Mucosa of rectum (tissue), 2 donors: ENCODE measurements at regions not wholly inside any gene's neighbourhood (a gene's known extent, or its start where the extent isn't known, plus 50 kb on each side); places are given as distances from the start of the nearest gene placed in this dataset.

Experiments
- H3K27ac ChIP-seq, 2 donors: one replicate each; pipeline ENCODE4 v1.7.0; 2013; ENCODE audit warnings: inconsistent platforms in 2 of 2, low read depth in 2 of 2, low read length in 2 of 2
- H3K27me3 ChIP-seq, 2 donors: one replicate each; pipeline ENCODE4 v1.7.0; 2013; ENCODE audit warnings: low read length in 2 of 2; ENCODE audit not compliant: control insufficient read depth in 2 of 2, insufficient read depth in 2 of 2
- H3K36me3 ChIP-seq, 2 donors: one replicate each; pipeline ENCODE4 v1.7.0; 2013; ENCODE audit warnings: low read length in 2 of 2; ENCODE audit not compliant: control insufficient read depth in 2 of 2, insufficient read depth in 2 of 2
- H3K4me1 ChIP-seq, 2 donors: one replicate each; pipeline ENCODE4 v1.7.0; 2013; ENCODE audit warnings: low read length in 2 of 2, mild to moderate bottlenecking in 1 of 2; ENCODE audit not compliant: control insufficient read depth in 2 of 2, insufficient read depth in 2 of 2
- H3K4me3 ChIP-seq, 2 donors: one replicate each; pipeline ENCODE4 v1.7.0; 2013; ENCODE audit warnings: low read length in 2 of 2
- H3K9ac ChIP-seq, 2 donors: one replicate each; pipeline ENCODE4 v1.7.0; 2013; ENCODE audit warnings: low read length in 2 of 2, low read depth in 1 of 2, mild to moderate bottlenecking in 1 of 2
- H3K9me3 ChIP-seq, 2 donors: one replicate each; pipeline ENCODE4 v1.7.0; 2013; ENCODE audit warnings: low read length in 2 of 2; ENCODE audit not compliant: control insufficient read depth in 2 of 2
- donor health status: healthy.
- donor health status: Normal muscosa, but diverticular disease.

DNA sequence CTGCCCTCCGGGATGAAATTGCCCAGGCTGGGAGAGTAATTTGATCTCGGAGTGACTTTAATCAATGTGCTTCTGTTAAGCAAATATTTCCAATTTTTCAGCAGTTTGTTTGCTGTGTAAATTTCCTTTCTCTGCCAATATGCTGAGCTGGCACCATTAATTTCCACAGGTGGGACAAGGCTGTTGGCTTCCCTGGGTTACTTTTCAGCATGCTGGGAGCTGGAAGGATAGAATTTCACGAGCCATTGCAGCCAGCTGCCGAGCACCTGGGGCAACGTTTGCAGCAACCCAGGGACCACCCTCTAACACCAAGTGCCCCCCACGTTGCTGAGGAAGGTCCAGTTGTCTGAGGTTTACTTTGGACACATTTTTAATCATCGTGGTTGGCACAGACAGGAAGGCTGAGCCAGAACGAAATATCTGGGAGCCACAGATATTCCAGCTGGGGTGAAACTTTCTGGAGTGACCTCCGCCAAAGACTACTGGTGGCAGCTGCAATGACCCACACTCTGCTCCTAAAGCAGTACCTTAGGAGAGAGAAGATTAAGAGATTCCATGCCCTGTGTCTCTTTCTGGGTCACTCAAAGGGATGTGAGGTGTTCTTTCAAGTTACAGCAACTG lies 293.3 kb upstream of the RGMA start:
- no peak overlapping the region for H3K4me3 ChIP-seq
- no peaks in the 10 kb centered on the region for H3K9me3 ChIP-seq
- no peaks in the 10 kb centered on the region for H3K36me3 ChIP-seq
- H3K9ac ChIP-seq: no peak overlapping the region
- no peaks in the 10 kb centered on the region for H3K27me3 ChIP-seq
- no peak overlapping the region for H3K27ac ChIP-seq
- H3K4me1 ChIP-seq: no peaks in the 10 kb centered on the region

DNA sequence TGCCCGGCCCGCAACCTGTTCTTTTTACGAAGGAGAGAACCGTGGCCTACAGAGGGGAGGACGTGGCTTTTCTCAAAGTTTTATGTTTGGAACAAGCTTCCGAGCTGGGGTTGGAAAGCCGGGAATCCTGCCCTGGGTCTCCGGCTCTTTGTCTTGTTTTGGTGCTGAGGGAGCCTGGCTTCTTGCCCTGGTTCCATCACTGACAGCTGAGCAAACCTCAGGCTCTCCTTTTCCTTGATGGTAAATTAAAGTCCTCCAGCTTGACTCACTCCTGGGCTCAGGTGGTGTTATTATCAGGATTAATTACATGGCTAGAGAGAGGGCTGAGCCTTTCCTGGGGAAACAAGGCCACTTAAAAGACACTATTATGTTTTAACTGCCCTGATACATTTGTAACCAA lies 289.5 kb upstream of the RGMA start:
- H3K27ac ChIP-seq: no peak overlapping the region
- no peak overlapping the region for H3K4me3 ChIP-seq
- no peaks in the 10 kb centered on the region for H3K9me3 ChIP-seq
- no peak overlapping the region for H3K9ac ChIP-seq
- H3K4me1 ChIP-seq: no peaks in the 10 kb centered on the region
- no peaks in the 10 kb centered on the region for H3K36me3 ChIP-seq
- H3K27me3 ChIP-seq: no peaks in the 10 kb centered on the region

DNA sequence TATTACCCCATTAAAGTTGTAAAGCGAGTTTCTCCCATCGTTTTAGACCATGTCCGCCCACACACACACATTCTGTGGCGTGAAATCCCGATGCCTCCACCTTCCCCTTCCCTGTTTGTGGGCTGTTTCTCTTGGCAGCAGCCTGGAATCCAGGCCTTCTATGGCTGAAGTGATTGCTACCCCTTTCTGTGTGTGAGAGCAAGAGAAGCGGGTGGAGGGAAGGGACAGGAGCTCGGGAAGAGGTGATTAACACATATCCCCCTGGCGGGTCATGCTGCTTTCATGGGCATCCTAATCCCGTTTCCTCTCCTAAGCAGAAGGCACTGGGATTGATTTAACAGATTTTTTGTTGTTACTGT lies 283.8 kb upstream of the RGMA start:
- Histone ChIP-seq H3K36me3 (no peaks in the 10 kb centered on the region), H3K4me3 (no peak overlapping the region), H3K4me1 (no peaks in the 10 kb centered on the region), H3K9ac (no peak overlapping the region), H3K27me3 (no peaks in the 10 kb centered on the region), H3K9me3 (no peaks in the 10 kb centered on the region), H3K27ac (no peak overlapping the region)

DNA sequence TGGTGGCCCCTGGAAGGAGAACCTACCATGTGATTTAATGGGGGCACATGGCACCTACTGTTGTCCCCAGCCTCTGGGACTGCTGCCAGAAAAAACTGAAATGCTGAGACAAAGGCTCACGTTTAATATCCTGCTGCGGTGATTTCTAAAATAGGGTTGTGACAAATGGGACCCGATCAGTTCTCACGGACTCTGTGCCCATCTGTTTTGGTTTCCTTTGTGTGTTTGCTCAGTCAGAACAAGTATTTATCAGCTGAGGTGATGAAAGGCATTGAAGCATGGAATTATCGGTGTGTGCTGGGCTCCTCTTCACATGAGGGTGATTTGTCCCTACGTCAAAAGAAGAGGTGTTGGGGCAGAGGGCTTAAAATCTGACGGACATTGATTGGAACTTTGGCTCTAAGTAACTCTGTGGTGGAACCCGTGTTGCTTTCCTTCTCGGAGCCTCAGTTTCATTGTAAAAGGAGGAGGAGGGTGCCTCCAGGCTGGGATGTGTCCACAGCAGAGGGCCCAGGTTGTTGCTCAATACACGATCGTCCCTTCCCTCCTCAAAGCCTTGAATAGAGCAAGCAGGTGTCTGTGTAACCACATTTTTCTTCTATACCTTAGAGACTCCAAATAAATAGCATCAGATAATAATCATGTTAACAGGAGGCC lies 283.3 kb upstream of the RGMA start:
- no peaks in the 10 kb centered on the region for H3K4me1 ChIP-seq
- H3K27me3 ChIP-seq: no peaks in the 10 kb centered on the region
- H3K27ac ChIP-seq: no peak overlapping the region
- no peak overlapping the region for H3K4me3 ChIP-seq
- no peaks in the 10 kb centered on the region for H3K9me3 ChIP-seq
- H3K9ac ChIP-seq: no peak overlapping the region
- no peaks in the 10 kb centered on the region for H3K36me3 ChIP-seq

DNA sequence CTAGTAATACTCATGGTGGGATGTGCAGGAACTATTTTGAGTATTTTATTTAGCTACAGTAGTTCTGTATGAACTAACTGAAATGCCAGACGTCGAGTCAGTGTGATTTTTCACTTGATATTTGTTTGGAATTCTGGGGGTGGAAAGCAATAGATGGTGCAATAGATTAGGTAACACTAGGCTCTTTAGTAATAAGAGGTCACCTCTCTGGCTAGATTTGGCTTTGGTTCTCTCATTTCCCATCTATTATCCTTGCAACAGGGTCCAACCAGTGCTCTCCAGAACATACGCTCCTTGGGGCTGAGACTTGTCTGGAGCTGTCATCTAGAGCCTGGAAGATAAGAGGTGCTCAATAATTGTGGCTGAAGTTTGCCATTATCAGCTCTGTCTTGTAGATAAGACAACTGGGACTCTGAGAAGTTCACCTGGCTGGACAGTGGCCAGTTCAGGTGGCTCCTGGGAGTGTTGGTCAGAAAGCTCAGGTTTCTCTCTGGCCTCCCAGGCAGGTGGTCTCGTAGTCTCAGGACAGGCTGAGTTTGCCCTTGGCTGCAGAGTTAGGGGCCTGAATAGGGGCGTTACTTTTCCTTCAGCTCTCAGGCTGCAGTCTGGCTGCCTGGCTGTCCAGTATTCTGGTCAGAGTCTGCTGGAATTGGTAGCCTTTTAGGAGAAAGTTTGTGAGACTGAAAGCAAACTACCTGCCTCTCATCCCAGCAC lies 277.5 kb upstream of the RGMA start:
- Histone ChIP-seq H3K27me3 (no peaks in the 10 kb centered on the region), H3K9me3 (no peaks in the 10 kb centered on the region), H3K27ac (no peak overlapping the region), H3K9ac (no peak overlapping the region), H3K36me3 (no peaks in the 10 kb centered on the region), H3K4me3 (no peak overlapping the region), H3K4me1 (no peaks in the 10 kb centered on the region)

DNA sequence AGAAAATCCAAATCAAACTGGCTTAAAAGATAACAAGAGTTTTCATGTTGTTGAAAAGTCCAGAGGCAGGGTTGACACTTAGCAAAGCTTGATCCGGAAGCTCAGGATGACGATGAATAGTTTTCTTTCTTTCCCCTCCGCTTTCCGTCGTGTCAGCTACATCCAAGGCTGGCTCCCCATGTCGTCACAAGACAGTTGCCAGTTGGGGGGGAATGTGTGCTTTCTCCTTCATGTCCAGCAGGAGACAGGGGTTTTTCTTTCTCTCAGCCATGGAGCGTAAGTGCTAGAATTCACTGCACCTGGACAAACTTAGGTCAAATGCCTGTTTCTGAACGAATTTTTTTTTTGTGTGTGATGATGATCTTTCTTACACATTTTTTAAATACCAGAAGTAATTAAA lies 273.8 kb upstream of the RGMA start:
- Histone ChIP-seq H3K27me3 (no peaks in the 10 kb centered on the region), H3K4me1 (no peaks in the 10 kb centered on the region), H3K9me3 (no peaks in the 10 kb centered on the region), H3K9ac (no peak overlapping the region), H3K36me3 (no peaks in the 10 kb centered on the region), H3K27ac (no peak overlapping the region), H3K4me3 (no peak overlapping the region)

DNA sequence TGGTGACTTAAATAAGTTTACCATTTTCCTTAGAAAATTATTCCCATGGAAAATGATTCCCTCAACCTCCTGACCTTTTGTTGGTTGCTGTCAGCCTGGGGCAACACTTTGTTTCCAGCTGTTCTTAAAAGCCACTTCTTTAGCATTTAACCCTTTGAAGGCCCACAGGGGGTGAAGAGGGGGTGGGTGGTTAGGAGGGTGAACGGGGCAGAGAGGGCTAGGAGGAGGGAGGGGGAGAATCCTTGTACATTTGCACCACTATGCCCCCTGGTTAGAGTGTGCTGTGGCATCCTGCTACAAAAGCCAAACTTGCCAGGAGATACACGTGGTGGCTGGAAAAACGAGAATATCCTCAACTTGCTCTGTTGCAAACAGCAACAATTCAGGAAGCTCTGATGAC lies 273.2 kb upstream of the RGMA start:
- H3K27me3 ChIP-seq: no peaks in the 10 kb centered on the region
- H3K9me3 ChIP-seq: no peaks in the 10 kb centered on the region
- no peak overlapping the region for H3K27ac ChIP-seq
- H3K4me3 ChIP-seq: no peak overlapping the region
- H3K9ac ChIP-seq: no peak overlapping the region
- no peaks in the 10 kb centered on the region for H3K4me1 ChIP-seq
- H3K36me3 ChIP-seq: no peaks in the 10 kb centered on the region

DNA sequence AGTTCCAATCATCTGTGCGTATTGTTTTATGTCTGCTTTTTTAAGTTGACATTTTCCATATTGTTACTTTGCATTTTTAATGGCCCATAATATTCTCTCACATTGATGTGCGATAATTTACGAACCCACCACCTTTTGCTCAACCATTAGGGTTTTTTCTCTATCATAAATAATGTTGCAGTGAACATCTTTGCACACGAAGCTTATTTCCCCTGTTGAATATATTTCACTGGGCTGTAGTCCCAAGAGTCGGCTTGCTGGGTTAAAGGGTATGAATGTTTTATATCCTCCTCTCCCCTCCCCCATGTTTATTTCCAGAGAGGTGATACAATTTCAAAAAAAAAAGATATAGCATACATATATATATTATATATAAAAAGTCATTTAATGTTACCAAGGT lies 272.7 kb upstream of the RGMA start:
- H3K9me3 ChIP-seq: no peaks in the 10 kb centered on the region
- H3K27me3 ChIP-seq: no peaks in the 10 kb centered on the region
- no peak overlapping the region for H3K27ac ChIP-seq
- H3K4me3 ChIP-seq: no peak overlapping the region
- H3K36me3 ChIP-seq: no peaks in the 10 kb centered on the region
- no peak overlapping the region for H3K9ac ChIP-seq
- H3K4me1 ChIP-seq: no peaks in the 10 kb centered on the region

DNA sequence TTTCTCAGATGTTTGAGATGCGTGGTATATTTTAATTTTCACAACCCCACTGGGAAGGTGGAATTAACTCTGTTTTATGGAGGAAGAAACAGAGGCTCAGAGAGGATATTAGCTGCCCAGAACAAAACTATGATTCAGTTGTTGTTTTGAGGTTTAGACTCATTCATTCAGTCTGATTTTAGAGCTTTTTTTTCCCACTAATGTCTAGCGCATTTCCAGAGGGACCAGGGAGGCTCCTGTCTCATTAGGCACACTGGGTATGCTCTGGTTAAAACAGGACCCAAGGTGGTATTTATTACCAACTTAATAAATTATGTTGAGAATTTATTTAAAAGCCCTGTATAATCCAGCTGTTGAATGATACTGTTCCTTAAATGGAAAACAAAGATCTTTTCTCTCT lies 272.0 kb upstream of the RGMA start:
- Histone ChIP-seq H3K36me3 (no peaks in the 10 kb centered on the region), H3K4me3 (no peak overlapping the region), H3K9ac (no peak overlapping the region), H3K4me1 (no peaks in the 10 kb centered on the region), H3K27ac (no peak overlapping the region), H3K27me3 (no peaks in the 10 kb centered on the region), H3K9me3 (no peaks in the 10 kb centered on the region)

DNA sequence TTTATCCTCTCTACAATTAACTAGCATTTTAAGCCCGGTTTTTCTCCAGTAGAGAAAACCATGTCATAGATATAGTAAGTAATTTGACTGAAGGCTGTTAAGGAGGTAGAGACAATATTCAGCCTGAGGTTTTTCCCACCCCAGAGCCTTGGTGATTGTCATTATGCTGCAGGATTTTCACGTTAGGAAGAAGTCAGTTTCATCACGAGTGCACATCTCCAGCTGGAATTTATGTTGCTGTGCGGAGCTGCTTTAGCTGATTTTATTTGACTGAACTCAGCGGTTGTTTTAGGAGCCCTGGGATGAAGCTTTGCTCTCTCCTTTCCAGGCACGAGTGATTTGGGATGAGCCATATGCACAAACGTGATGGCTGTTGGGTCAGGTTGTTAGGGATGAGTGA lies 271.3 kb upstream of the RGMA start:
- no peaks in the 10 kb centered on the region for H3K36me3 ChIP-seq
- H3K4me3 ChIP-seq: no peak overlapping the region
- no peaks in the 10 kb centered on the region for H3K4me1 ChIP-seq
- H3K9me3 ChIP-seq: no peaks in the 10 kb centered on the region
- no peak overlapping the region for H3K27ac ChIP-seq
- no peak overlapping the region for H3K9ac ChIP-seq
- H3K27me3 ChIP-seq: no peaks in the 10 kb centered on the region
